Suprapubic skin (tissue), 4 donors: ENCODE measurements at regions not wholly inside any gene's neighbourhood (a gene's known extent, or its start where the extent isn't known, plus 50 kb on each side); places are given as distances from the start of the nearest gene placed in this dataset.

Source experiments
- DNase-seq, 2 donors: peaks; one replicate each; pipeline ENCODE4 v3.0.0-alpha.2; 2019; ENCODE audit warnings: low spot score in 2 of 2
- H3K27ac ChIP-seq: fragments of 200-600 bp; sonication (generic); one replicate; pipeline ENCODE4 v1.5.1; 2019
- H3K27me3 ChIP-seq: fragments of 200-600 bp; sonication (generic); one replicate; pipeline ENCODE4 v1.5.1; 2019
- H3K36me3 ChIP-seq: fragments of 200-600 bp; sonication (generic); one replicate; pipeline ENCODE4 v1.5.1; 2019
- H3K4me1 ChIP-seq: fragments of 200-600 bp; sonication (generic); one replicate; pipeline ENCODE4 v1.5.1; 2019
- H3K4me3 ChIP-seq: fragments of 200-600 bp; sonication (generic); one replicate; pipeline ENCODE4 v1.5.1; 2019; ENCODE audit warnings: mild to moderate bottlenecking
- H3K9me3 ChIP-seq: fragments of 200-600 bp; sonication (generic); one replicate; pipeline ENCODE4 v1.5.1; 2019
- CTCF ChIP-seq, 2 donors: fragments of 200-600 bp in 1 of 2; fragments of 450-650 bp in 1 of 2; sonication (generic) in 1 of 2; IDR thresholded peaks; one replicate each; pipeline ENCODE4 v1.5.1; 2016 to 2019; ENCODE audit warnings: antibody characterized with exemption in 2 of 2, mild to moderate bottlenecking in 1 of 2, moderate library complexity in 1 of 2
- EP300 ChIP-seq: sonication (generic); formaldehyde crosslinking; IDR thresholded peaks from one replicate; pipeline ENCODE4 v1.6.1; 2017; ENCODE audit warnings: antibody characterized with exemption
- POLR2A ChIP-seq, 2 donors: fragments of 450-650 bp; IDR thresholded peaks; one replicate each; pipeline ENCODE4 v1.6.1; 2017; ENCODE audit warnings: antibody characterized with exemption in 2 of 2, mild to moderate bottlenecking in 2 of 2, moderate library complexity in 2 of 2
- POLR2AphosphoS5 ChIP-seq, 3 donors: sonication (generic); formaldehyde crosslinking; IDR thresholded peaks; one replicate each; pipeline ENCODE4 v1.6.1; 2017; ENCODE audit warnings: antibody characterized with exemption in 3 of 3
- WGBS: methylation state at CpG from one replicate; pipeline ENCODE4 v1.1.5; 2018; 5-methylcytosine and 5-hydroxymethylcytosine counted together

- Histone ChIP-seq H3K36me3 (no peaks in the 10 kb centered on the region), H3K4me3 (no peak overlapping the region), H3K9me3 (no peaks in the 10 kb centered on the region), H3K4me1 (no peaks in the 10 kb centered on the region), H3K27me3 (no peaks in the 10 kb centered on the region), H3K27ac (no peak overlapping the region)
- 44% methylated on average over 4 of the region's 4 CpGs for WGBS
- DNase-seq = no peak
- no peak for TF ChIP-seq CTCF (IDR thresholded peaks at IDR 0.05)
- TF ChIP-seq EP300 = no peak
- no peak for TF ChIP-seq POLR2A (IDR thresholded peaks at IDR 0.05)
- no peak for TF ChIP-seq POLR2AphosphoS5 (IDR thresholded peaks at IDR 0.05)
These were observed 377.1 kb upstream of the FAR2 start for GRCh38 chr12:28771968-28772367.

- no peaks in the 10 kb centered on the region for H3K27me3 ChIP-seq
- no peaks in the 10 kb centered on the region for H3K36me3 ChIP-seq
- no peaks in the 10 kb centered on the region for H3K9me3 ChIP-seq
- H3K27ac ChIP-seq = no peak overlapping the region
- no peak for DNase-seq
- TF ChIP-seq POLR2A (IDR thresholded peaks at IDR 0.05) (no peak), EP300 (no peak), POLR2AphosphoS5 (IDR thresholded peaks at IDR 0.05) (no peak), CTCF (IDR thresholded peaks at IDR 0.05) (no peak)
- WGBS = 97% methylated on average over 4 of the region's 4 CpGs
- H3K4me1 ChIP-seq = no peaks in the 10 kb centered on the region
- no peak overlapping the region for H3K4me3 ChIP-seq
These were observed 373.5 kb upstream of the FAR2 start for GRCh38 chr12:28775556-28775955.

- TF ChIP-seq POLR2AphosphoS5 (IDR thresholded peaks at IDR 0.05) = no peak
- TF ChIP-seq CTCF (IDR thresholded peaks at IDR 0.05) = no peak
- TF ChIP-seq EP300 = no peak
- no peak for TF ChIP-seq POLR2A (IDR thresholded peaks at IDR 0.05)
- WGBS = 36% methylated on average over 1 of the region's 1 CpG
These were observed 372.9 kb upstream of the FAR2 start for GRCh38 chr12:28776220-28776619.

GRCh38 chr12:28776913-28777422 lies 372.1 kb upstream of the FAR2 start:
- no peaks in the 10 kb centered on the region for H3K36me3 ChIP-seq
- DNase-seq = no peak
- H3K4me3 ChIP-seq = no peak overlapping the region
- TF ChIP-seq CTCF (IDR thresholded peaks at IDR 0.05) = no peak
- TF ChIP-seq EP300 = no peak
- TF ChIP-seq POLR2AphosphoS5 (IDR thresholded peaks at IDR 0.05) = no peak
- no peak for TF ChIP-seq POLR2A (IDR thresholded peaks at IDR 0.05)
- H3K27ac ChIP-seq = no peak overlapping the region
- 90% methylated on average over 5 of the region's 5 CpGs for WGBS
- H3K9me3 ChIP-seq = no peaks in the 10 kb centered on the region
- H3K4me1 ChIP-seq = no peaks in the 10 kb centered on the region
- H3K27me3 ChIP-seq = no peaks in the 10 kb centered on the region

More at GRCh38 chr12:28776220-28776619, 372.9 kb upstream of the FAR2 start:
- Histone ChIP-seq H3K27me3 (no peaks in the 10 kb centered on the region), H3K27ac (no peak overlapping the region), H3K4me1 (no peaks in the 10 kb centered on the region), H3K4me3 (no peak overlapping the region), H3K36me3 (no peaks in the 10 kb centered on the region), H3K9me3 (no peaks in the 10 kb centered on the region)
- no peak for DNase-seq

GRCh38 chr12:28777603-28778365 lies 371.3 kb upstream of the FAR2 start:
- 86% methylated on average over 8 of the region's 8 CpGs for WGBS
- no peak overlapping the region for H3K4me3 ChIP-seq
- no peaks in the 10 kb centered on the region for H3K36me3 ChIP-seq
- H3K27ac ChIP-seq = no peak overlapping the region
- H3K4me1 ChIP-seq = no peaks in the 10 kb centered on the region
- no peak for TF ChIP-seq CTCF (IDR thresholded peaks at IDR 0.05)
- TF ChIP-seq POLR2AphosphoS5 (IDR thresholded peaks at IDR 0.05) = no peak
- no peak for TF ChIP-seq EP300
- no peak for TF ChIP-seq POLR2A (IDR thresholded peaks at IDR 0.05)
- H3K9me3 ChIP-seq = no peaks in the 10 kb centered on the region
- DNase-seq = no peak
- H3K27me3 ChIP-seq = no peaks in the 10 kb centered on the region
